ENCODE measurements at regions not wholly inside any gene's neighbourhood (a gene's known extent, or its start where the extent isn't known, plus 50 kb on each side); places are given as distances from the start of the nearest gene placed in this dataset.

- TF ChIP-seq CTCF (IDR thresholded peaks at IDR 0.05) (no peak), POLR2A (IDR thresholded peaks at IDR 0.05) (no peak)
Measured at GRCh38 chr11:92735039-92735438, 234.4 kb upstream of the MTNR1B start.
